ENCODE measurements at regions not wholly inside any gene's neighbourhood (a gene's known extent, or its start where the extent isn't known, plus 50 kb on each side); places are given as distances from the start of the nearest gene placed in this dataset.

- no peak for TF ChIP-seq GATA2 (IDR thresholded peaks at IDR 0.05; ENCODE audit: low read depth, low read length)
- TF ChIP-seq GATA3 (IDR thresholded peaks at IDR 0.05; ENCODE audit: low read depth, low read length) = no peak
Measured at GRCh38 chr3:104503022-104503421, 863.7 kb upstream of the ALCAM start.
